ENCODE measurements at regions not wholly inside any gene's neighbourhood (a gene's known extent, or its start where the extent isn't known, plus 50 kb on each side); places are given as distances from the start of the nearest gene placed in this dataset.

DNA sequence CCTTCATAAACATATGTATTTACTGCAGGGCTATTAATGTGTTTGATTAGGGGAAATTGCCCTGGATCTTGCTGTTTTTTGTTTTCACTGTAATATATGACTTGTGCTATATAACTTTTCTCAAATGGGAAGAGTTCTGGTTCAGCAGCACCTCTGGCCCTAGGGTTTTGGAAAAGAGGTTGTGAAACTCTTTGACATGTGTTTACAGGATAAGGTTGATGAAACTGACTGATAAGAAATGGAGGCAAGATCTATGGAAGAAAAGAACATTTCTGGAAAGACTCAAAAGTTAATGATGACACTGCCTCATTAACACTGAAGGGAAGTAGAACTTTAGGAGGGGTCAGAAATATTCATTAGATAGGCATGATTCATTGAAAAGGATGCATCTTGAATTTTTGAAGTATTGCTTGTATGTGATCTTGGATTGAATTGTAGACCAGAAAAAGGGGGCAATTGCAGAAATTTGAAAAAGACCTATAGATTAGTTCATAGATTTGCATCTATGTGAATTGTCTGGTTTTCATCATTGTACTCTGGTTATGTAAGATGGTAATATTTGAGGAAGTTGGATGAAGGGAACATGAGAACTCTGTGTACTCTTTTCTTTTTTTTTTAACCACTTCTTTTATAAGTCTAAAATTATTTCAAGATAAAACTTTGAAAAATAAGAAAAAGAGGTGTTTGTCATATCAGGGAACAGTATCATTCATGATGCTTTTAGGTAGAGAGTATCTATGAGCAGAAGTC, 54.0 kb downstream of the UTRN start:
- DNase-seq (ENCODE audit: low read depth, low spot score), result no peak
- POLR2A ChIA-PET, result no interaction called here
- CTCF ChIA-PET, result no interaction called here
- ATAC-seq, result no peak
- intact Hi-C loops (cut with micrococcal nuclease; ENCODE audit: unreplicated experiment), result no loop called here
- Histone ChIP-seq H3K27ac (ENCODE audit: low read length) (no peak overlapping the region), H3K4me3 (ENCODE audit: low read depth in 2 of 2, low read length in 2 of 2) (no peak overlapping the region), H3K4me1 (ENCODE audit: control insufficient read depth, insufficient read depth, low read length) (peaks cover 32% of the 10 kb centered on the region), H3K36me3 (ENCODE audit: control insufficient read depth, insufficient read depth, low read length) (no peaks in the 10 kb centered on the region), H3K27me3 (ENCODE audit: control insufficient read depth, insufficient read depth, low read length) (no peaks in the 10 kb centered on the region), H3K9me3 (ENCODE audit: control insufficient read depth, insufficient read depth, low read depth, low read length) (no peaks in the 10 kb centered on the region)
- in situ Hi-C loops (cut with HindIII; ENCODE audit: low pct_unique_long_range_greater_than_20kb, low sequenced_read_pairs), result no loop called here
- BruUV-seq (replicated peaks), result no TSS peak
- TF ChIP-seq SIN3A (IDR thresholded peaks at IDR 0.05; ENCODE audit: borderline replicate concordance, insufficient read depth, low read depth, low read length), result no peak
- TF ChIP-seq TCF7L2 (IDR thresholded peaks at IDR 0.05; ENCODE audit: low read depth, low read length), result no peak
- TF ChIP-seq, protein P1, sequence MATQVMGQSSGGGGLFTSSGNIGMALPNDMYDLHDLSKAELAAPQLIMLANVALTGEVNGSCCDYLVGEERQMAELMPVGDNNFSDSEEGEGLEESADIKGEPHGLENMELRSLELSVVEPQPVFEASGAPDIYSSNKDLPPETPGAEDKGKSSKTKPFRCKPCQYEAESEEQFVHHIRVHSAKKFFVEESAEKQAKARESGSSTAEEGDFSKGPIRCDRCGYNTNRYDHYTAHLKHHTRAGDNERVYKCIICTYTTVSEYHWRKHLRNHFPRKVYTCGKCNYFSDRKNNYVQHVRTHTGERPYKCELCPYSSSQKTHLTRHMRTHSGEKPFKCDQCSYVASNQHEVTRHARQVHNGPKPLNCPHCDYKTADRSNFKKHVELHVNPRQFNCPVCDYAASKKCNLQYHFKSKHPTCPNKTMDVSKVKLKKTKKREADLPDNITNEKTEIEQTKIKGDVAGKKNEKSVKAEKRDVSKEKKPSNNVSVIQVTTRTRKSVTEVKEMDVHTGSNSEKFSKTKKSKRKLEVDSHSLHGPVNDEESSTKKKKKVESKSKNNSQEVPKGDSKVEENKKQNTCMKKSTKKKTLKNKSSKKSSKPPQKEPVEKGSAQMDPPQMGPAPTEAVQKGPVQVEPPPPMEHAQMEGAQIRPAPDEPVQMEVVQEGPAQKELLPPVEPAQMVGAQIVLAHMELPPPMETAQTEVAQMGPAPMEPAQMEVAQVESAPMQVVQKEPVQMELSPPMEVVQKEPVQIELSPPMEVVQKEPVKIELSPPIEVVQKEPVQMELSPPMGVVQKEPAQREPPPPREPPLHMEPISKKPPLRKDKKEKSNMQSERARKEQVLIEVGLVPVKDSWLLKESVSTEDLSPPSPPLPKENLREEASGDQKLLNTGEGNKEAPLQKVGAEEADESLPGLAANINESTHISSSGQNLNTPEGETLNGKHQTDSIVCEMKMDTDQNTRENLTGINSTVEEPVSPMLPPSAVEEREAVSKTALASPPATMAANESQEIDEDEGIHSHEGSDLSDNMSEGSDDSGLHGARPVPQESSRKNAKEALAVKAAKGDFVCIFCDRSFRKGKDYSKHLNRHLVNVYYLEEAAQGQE (IDR thresholded peaks at IDR 0.05; ENCODE audit: insufficient read depth in 1 of 2, low read depth in 2 of 2, low read length in 1 of 2), result no peak

- in situ Hi-C loops (cut with HindIII; ENCODE audit: low pct_unique_long_range_greater_than_20kb, low sequenced_read_pairs) (no loop called here), intact Hi-C loops (cut with micrococcal nuclease; ENCODE audit: unreplicated experiment) (no loop called here)
- H3K27ac ChIP-seq (ENCODE audit: low read length), result no peak overlapping the region
- DNase-seq (ENCODE audit: low read depth, low spot score) (no peak), ATAC-seq (no peak)
- no peak overlapping the region for H3K4me3 ChIP-seq (ENCODE audit: low read depth in 2 of 2, low read length in 2 of 2)
- no peaks in the 10 kb centered on the region for H3K36me3 ChIP-seq (ENCODE audit: control insufficient read depth, insufficient read depth, low read length)
- no TSS peak for BruUV-seq (replicated peaks)
- POLR2A ChIA-PET, result no interaction called here
- TF ChIP-seq POLR2AphosphoS5 (IDR thresholded peaks at IDR 0.05; ENCODE audit: low read depth, low read length) (no peak), SIN3A (IDR thresholded peaks at IDR 0.05; ENCODE audit: borderline replicate concordance, insufficient read depth, low read depth, low read length) (no peak)
- H3K4me1 ChIP-seq (ENCODE audit: control insufficient read depth, insufficient read depth, low read length), result peaks cover 37% of the 10 kb centered on the region
- CTCF ChIA-PET, result interaction anchor here (0.6 kb wide), 1 partner anchor 26 kb away, joined by 3 read pairs; no protein-coding TSS in a partner anchor
- no peaks in the 10 kb centered on the region for H3K27me3 ChIP-seq (ENCODE audit: control insufficient read depth, insufficient read depth, low read length)
- H3K9me3 ChIP-seq (ENCODE audit: control insufficient read depth, insufficient read depth, low read depth, low read length), result no peaks in the 10 kb centered on the region
Observed at GRCh38 chr6:144339859-144340452, 54.8 kb downstream of the UTRN start.

- Histone ChIP-seq H3K4me3 (ENCODE audit: low read depth in 2 of 2, low read length in 2 of 2) (no peak overlapping the region), H3K4me1 (ENCODE audit: control insufficient read depth, insufficient read depth, low read length) (peaks cover 40% of the 10 kb centered on the region), H3K27me3 (ENCODE audit: control insufficient read depth, insufficient read depth, low read length) (no peaks in the 10 kb centered on the region), H3K27ac (ENCODE audit: low read length) (peak overlapping the region; percentile 44; the same call in 1 of the 2 replicates), H3K9me3 (ENCODE audit: control insufficient read depth, insufficient read depth, low read depth, low read length) (no peaks in the 10 kb centered on the region), H3K36me3 (ENCODE audit: control insufficient read depth, insufficient read depth, low read length) (no peaks in the 10 kb centered on the region)
- no TSS peak for BruUV-seq (replicated peaks)
- intact Hi-C loops (cut with micrococcal nuclease; ENCODE audit: unreplicated experiment) (no loop called here), in situ Hi-C loops (cut with HindIII; ENCODE audit: low pct_unique_long_range_greater_than_20kb, low sequenced_read_pairs) (no loop called here)
- no peak for TF ChIP-seq POLR2AphosphoS5 (IDR thresholded peaks at IDR 0.05; ENCODE audit: low read depth, low read length)
- no peak for TF ChIP-seq SIN3A (IDR thresholded peaks at IDR 0.05; ENCODE audit: borderline replicate concordance, insufficient read depth, low read depth, low read length)
- TF ChIP-seq, protein P1 (IDR thresholded peaks at IDR 0.05; ENCODE audit: insufficient read depth in 1 of 2, low read depth in 2 of 2, low read length in 1 of 2), result no peak
- TF ChIP-seq CTCF (IDR thresholded peaks at IDR 0.05), result no peak
- TF ChIP-seq TCF7L2 (IDR thresholded peaks at IDR 0.05; ENCODE audit: low read depth, low read length), result no peak
- no peak for DNase-seq (ENCODE audit: low read depth, low spot score)
- ChIA-PET CTCF (interaction anchor here (0.6 kb wide), 1 partner anchor 26 kb away, joined by 3 read pairs; no protein-coding TSS in a partner anchor), POLR2A (no interaction called here)
- no peak for ATAC-seq
Observed at GRCh38 chr6:144340541-144341371, 55.6 kb downstream of the UTRN start.
